Hepatocyte (in vitro differentiated cells): ENCODE measurements at regions not wholly inside any gene's neighbourhood (a gene's known extent, or its start where the extent isn't known, plus 50 kb on each side); places are given as distances from the start of the nearest gene placed in this dataset.
"Not testable (repeated sequence)": the region's sequence is repeated elsewhere in the genome, so short reads cannot be mapped to it uniquely, and the experiment has no call there.

ENCODE experiments used
- DNase-seq: peaks from one replicate; pipeline ENCODE4 v3.0.0-alpha.2; 2016; ENCODE audit warnings: low spot score
- H2AFZ ChIP-seq: fragments of 200-600 bp; sonication (generic); 2 replicates; pipeline ENCODE4 v1.6.0; 2016; ENCODE audit warnings: antibody characterized with exemption, mild to moderate bottlenecking
- H3K27ac ChIP-seq: fragments of 200-600 bp; sonication (generic); 2 replicates; pipeline ENCODE4 v1.5.1; 2016; ENCODE audit warnings: mild to moderate bottlenecking
- H3K27me3 ChIP-seq: fragments of 200-600 bp; sonication (generic); 2 replicates; pipeline ENCODE4 v1.6.1; 2016
- H3K36me3 ChIP-seq: fragments of 200-600 bp; sonication (generic); replicated peaks from 2 replicates; pipeline ENCODE4 v1.5.1; 2016; ENCODE audit warnings: low read depth; ENCODE audit not compliant: insufficient read depth
- H3K4me1 ChIP-seq: fragments of 200-600 bp; sonication (generic); 2 replicates; pipeline ENCODE4 v1.5.1; 2016; ENCODE audit warnings: mild to moderate bottlenecking, moderate library complexity; ENCODE audit not compliant: insufficient read depth
- H3K4me2 ChIP-seq: fragments of 200-600 bp; sonication (generic); 2 replicates; pipeline ENCODE4 v1.6.0; 2016
- H3K4me3 ChIP-seq: fragments of 200-600 bp; sonication (generic); 2 replicates; pipeline ENCODE4 v1.5.1; 2016; ENCODE audit warnings: mild to moderate bottlenecking
- H3K79me2 ChIP-seq: fragments of 200-600 bp; sonication (generic); 2 replicates; pipeline ENCODE4 v1.6.0; 2017; ENCODE audit warnings: mild to moderate bottlenecking
- H3K9me2 ChIP-seq: fragments of 200-600 bp; sonication (generic); replicated peaks from 2 replicates; pipeline ENCODE4 v1.6.0; 2017; ENCODE audit warnings: mild to moderate bottlenecking; ENCODE audit not compliant: insufficient read depth
- H3K9me3 ChIP-seq: fragments of 200-600 bp; sonication (generic); 2 replicates; pipeline ENCODE4 v1.5.1; 2016; ENCODE audit warnings: low read depth, mild to moderate bottlenecking
- H4K20me1 ChIP-seq: fragments of 200-600 bp; sonication (generic); 2 replicates; pipeline ENCODE4 v1.6.0; 2016; ENCODE audit warnings: mild to moderate bottlenecking; ENCODE audit not compliant: insufficient read depth, poor library complexity, severe bottlenecking
- EZH2 ChIP-seq: fragments of 200-600 bp; sonication (generic); IDR thresholded peaks from 2 replicates; pipeline ENCODE4 v1.6.1; 2016; ENCODE audit warnings: antibody characterized with exemption, mild to moderate bottlenecking, borderline replicate concordance
- EZH2phosphoT487 ChIP-seq: fragments of 200-600 bp; sonication (generic); IDR thresholded peaks from one replicate; pipeline ENCODE4 v1.6.1; 2018; ENCODE audit warnings: antibody characterized with exemption, mild to moderate bottlenecking, low read depth, moderate library complexity; ENCODE audit not compliant: unreplicated experiment, severe bottlenecking
- WGBS: methylation state at CpG from one replicate; pipeline ENCODE4 v1.1.6; 2016; ENCODE audit warnings: low lambda C conversion rate; ENCODE audit errors: missing lambda C conversion rate; 5-methylcytosine and 5-hydroxymethylcytosine counted together
- TF ChIP-seq, protein P1 (sequence below): fragments of 200-600 bp; sonication (generic); IDR thresholded peaks from 2 replicates; pipeline ENCODE4 v1.5.1; 2016; ENCODE audit warnings: antibody characterized with exemption, mild to moderate bottlenecking; ENCODE audit not compliant: poor library complexity

DNA sequence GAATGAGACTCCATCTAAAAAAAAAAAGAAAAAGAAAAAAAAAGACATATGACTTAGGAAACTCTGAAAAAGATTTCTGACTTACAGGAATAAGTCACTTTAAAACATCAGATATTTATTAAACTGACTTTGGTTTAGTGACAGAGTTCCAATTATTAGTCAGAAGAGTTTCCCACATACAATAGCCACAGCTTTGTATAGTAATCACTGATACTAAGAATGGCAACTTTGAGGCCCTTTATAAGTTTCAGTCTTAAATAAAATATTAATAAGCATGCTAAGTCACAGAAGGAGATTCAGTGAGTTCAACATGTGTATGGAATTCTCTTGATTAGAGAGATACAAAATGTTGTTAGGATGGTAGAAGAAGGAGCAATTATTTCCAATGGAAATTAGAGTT lies 652.3 kb upstream of the AMOT start:
- H3K9me3 ChIP-seq, result no peaks in the 10 kb centered on the region
- no peaks in the 10 kb centered on the region for H3K9me2 ChIP-seq
- no peaks in the 10 kb centered on the region for H3K27me3 ChIP-seq
- H3K27ac ChIP-seq, result no peak overlapping the region
- no peaks in the 10 kb centered on the region for H3K4me1 ChIP-seq
- TF ChIP-seq EZH2phosphoT487 (no peak), EZH2 (no peak)
- TF ChIP-seq, protein P1, sequence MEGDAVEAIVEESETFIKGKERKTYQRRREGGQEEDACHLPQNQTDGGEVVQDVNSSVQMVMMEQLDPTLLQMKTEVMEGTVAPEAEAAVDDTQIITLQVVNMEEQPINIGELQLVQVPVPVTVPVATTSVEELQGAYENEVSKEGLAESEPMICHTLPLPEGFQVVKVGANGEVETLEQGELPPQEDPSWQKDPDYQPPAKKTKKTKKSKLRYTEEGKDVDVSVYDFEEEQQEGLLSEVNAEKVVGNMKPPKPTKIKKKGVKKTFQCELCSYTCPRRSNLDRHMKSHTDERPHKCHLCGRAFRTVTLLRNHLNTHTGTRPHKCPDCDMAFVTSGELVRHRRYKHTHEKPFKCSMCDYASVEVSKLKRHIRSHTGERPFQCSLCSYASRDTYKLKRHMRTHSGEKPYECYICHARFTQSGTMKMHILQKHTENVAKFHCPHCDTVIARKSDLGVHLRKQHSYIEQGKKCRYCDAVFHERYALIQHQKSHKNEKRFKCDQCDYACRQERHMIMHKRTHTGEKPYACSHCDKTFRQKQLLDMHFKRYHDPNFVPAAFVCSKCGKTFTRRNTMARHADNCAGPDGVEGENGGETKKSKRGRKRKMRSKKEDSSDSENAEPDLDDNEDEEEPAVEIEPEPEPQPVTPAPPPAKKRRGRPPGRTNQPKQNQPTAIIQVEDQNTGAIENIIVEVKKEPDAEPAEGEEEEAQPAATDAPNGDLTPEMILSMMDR, result no peak
- no peak for DNase-seq
- no peaks in the 10 kb centered on the region for H4K20me1 ChIP-seq
- H3K36me3 ChIP-seq, result no peaks in the 10 kb centered on the region
- no peak overlapping the region for H3K4me3 ChIP-seq
- no peak overlapping the region for H2AFZ ChIP-seq
- no peak overlapping the region for H3K4me2 ChIP-seq
- no peaks in the 10 kb centered on the region for H3K79me2 ChIP-seq

DNA sequence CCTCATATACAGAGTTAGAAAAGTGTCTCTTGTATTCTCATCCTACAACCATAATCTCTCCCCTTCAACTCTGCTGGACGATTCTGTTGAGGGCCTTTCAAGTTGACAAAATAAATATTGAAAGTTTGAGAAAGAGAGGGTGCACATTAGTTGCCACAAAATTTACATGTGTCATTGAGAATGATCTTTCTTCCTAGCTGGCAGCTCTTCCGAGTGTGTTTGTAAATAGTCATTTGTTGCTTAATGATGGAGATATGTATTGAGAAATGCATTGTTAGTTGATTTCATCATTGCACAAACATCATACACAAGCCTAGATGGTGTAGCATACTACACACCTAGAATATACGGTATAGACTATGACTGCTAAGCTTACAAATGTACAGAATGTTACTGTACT lies 632.8 kb upstream of the AMOT start:
- Histone ChIP-seq H3K4me1 (no peaks in the 10 kb centered on the region), H3K9me3 (no peaks in the 10 kb centered on the region), H3K79me2 (no peaks in the 10 kb centered on the region), H3K27me3 (no peaks in the 10 kb centered on the region), H3K27ac (no peak overlapping the region), H3K36me3 (no peaks in the 10 kb centered on the region), H3K9me2 (no peaks in the 10 kb centered on the region), H3K4me2 (no peak overlapping the region), H2AFZ (no peak overlapping the region), H3K4me3 (no peak overlapping the region), H4K20me1 (no peaks in the 10 kb centered on the region)
- TF ChIP-seq, protein P1, result no peak
- TF ChIP-seq EZH2 (no peak), EZH2phosphoT487 (no peak)
- DNase-seq, result no peak
- WGBS, result 73% methylated on average over 3 of the region's 3 CpGs

DNA sequence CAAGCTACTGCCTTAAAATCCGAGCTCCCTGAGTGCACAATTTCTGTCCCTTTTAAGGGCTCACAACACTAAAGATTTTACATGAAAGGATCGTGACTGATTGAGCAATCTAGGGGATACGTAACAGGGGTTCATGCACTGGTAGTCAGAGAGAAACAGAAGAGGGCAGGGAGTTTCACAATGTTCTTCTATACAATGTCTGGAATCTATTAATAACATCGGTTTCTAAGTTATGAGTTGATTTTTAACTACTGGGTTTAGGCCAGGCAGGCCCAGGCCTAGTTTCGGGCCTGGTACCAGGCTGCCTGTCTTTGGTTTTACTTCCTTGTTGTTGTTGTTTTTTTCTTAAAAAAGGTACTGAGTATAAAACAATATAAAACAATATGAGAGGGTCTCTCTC lies 632.4 kb upstream of the AMOT start:
- H4K20me1 ChIP-seq, H3K9me2 ChIP-seq, H3K4me1 ChIP-seq, H3K36me3 ChIP-seq, H3K9me3 ChIP-seq, DNase-seq, H3K27ac ChIP-seq, H3K4me2 ChIP-seq, H3K79me2 ChIP-seq, H2AFZ ChIP-seq, H3K27me3 ChIP-seq, H3K4me3 ChIP-seq: not testable (repeated sequence)
- WGBS, result 76% methylated on average over 5 of the region's 5 CpGs

DNA sequence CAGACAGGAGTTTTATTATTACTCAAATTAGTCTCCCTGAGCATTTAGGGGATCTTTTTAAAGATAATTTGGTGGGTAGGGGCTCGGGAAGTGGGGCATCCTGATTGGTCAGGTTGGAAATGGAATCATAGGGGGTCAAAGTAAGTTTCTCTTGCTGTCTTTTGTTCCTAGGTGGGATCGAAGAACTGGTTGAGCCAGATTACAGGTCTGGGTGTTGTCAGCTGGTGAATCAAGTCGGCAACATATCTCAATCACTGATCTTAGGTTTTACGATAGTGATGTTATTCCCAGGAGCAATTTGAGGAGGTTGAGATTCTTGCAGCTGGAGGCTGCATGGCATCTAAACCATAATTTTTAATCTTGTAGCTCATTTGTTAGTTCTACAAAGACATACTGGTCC lies 629.5 kb upstream of the AMOT start:
- 50% methylated on average over 4 of the region's 4 CpGs for WGBS
- Histone ChIP-seq H4K20me1 (no peaks in the 10 kb centered on the region), H3K9me3 (no peaks in the 10 kb centered on the region), H3K4me3 (no peak overlapping the region), H3K36me3 (no peaks in the 10 kb centered on the region), H3K27me3 (no peaks in the 10 kb centered on the region), H3K4me2 (no peak overlapping the region), H3K9me2 (no peaks in the 10 kb centered on the region), H3K4me1 (no peaks in the 10 kb centered on the region), H2AFZ (no peak overlapping the region), H3K27ac (no peak overlapping the region), H3K79me2 (no peaks in the 10 kb centered on the region)
- DNase-seq, result no peak
- TF ChIP-seq EZH2, result no peak
- TF ChIP-seq, protein P1, result no peak
- TF ChIP-seq EZH2phosphoT487, result no peak
